Kidney (tissue), 13 donors: ENCODE measurements at regions not wholly inside any gene's neighbourhood (a gene's known extent, or its start where the extent isn't known, plus 50 kb on each side); places are given as distances from the start of the nearest gene placed in this dataset.

Source experiments
- DNase-seq, 5 donors: peaks; one replicate each; pipeline ENCODE4 v3.0.0-alpha.2; 2013 to 2020
- FAIRE-seq: peaks from 2 replicates; lab custom pipeline; 2012; peaks lifted over from hg19 to GRCh38; lab: Jason Lieb, UNC
- H3K27ac ChIP-seq, 2 donors: one replicate each; pipeline ENCODE4 v1.7.0; 2013; ENCODE audit warnings: low read depth in 2 of 2, low read length in 2 of 2, inconsistent platforms in 1 of 2
- H3K27me3 ChIP-seq: one replicate; pipeline ENCODE4 v1.7.1; 2013; ENCODE audit warnings: low read length, inconsistent platforms; ENCODE audit not compliant: control insufficient read depth, insufficient read depth
- H3K36me3 ChIP-seq, 3 donors: one replicate each; pipeline versions ENCODE4 v1.7.0 to v1.7.1; 2013; ENCODE audit warnings: low read length in 3 of 3, control low read depth in 1 of 3, inconsistent platforms in 1 of 3; ENCODE audit not compliant: insufficient read depth in 3 of 3, control insufficient read depth in 2 of 3
- H3K4me1 ChIP-seq, 3 donors: one replicate each; pipeline versions ENCODE4 v1.7.0 to v1.7.1; 2013; ENCODE audit warnings: low read length in 3 of 3, inconsistent platforms in 1 of 3, low read depth in 1 of 3; ENCODE audit not compliant: control insufficient read depth in 2 of 3, insufficient read depth in 2 of 3
- H3K4me3 ChIP-seq, 3 donors: one replicate each; pipeline versions ENCODE4 v1.7.0 to v1.8.1; 2013; ENCODE audit warnings: low read length in 3 of 3, control low read depth in 1 of 3, inconsistent platforms in 1 of 3
- H3K9ac ChIP-seq, 3 donors: one replicate each; pipeline versions ENCODE4 v1.7.0 to v1.7.1; 2013; ENCODE audit warnings: low read length in 3 of 3, control low read depth in 1 of 3, inconsistent platforms in 1 of 3
- H3K9me3 ChIP-seq, 3 donors: one replicate each; pipeline versions ENCODE4 v1.7.0 to v1.7.1; 2013; ENCODE audit warnings: low read length in 3 of 3, control low read depth in 1 of 3, inconsistent platforms in 1 of 3; ENCODE audit not compliant: control insufficient read depth in 2 of 3, insufficient read depth in 1 of 3
- CTCF ChIP-seq: IDR thresholded peaks from 3 replicates; pipeline ENCODE4 v1.5.1; 2012; ENCODE audit warnings: mild to moderate bottlenecking, moderate library complexity, borderline replicate concordance; ENCODE audit not compliant: insufficient read depth; ENCODE audit errors: extremely low read depth
- intact Hi-C: fragments of 100-400 bp; cut with DNase I; formaldehyde crosslinking; loops from one replicate; pipeline ENCODE4 v1.11.1; 2022
- donor health status: control.
- donor health status: control.
- donor health status: control.
- donor health status: control.
- donor health status: control.
- donor health status: DM: yes; HTN: yes; CAD: no.
- donor health status: Normal renal cell carcinoma (clear cell type).

GRCh38 chr6:24987446-24988115, 51.8 kb upstream of the RIPOR2 start:
- intact Hi-C loops = no loop called here
- Histone ChIP-seq H3K4me1 (no peaks in the 10 kb centered on the region), H3K27me3 (no peaks in the 10 kb centered on the region), H3K4me3 (no peak overlapping the region), H3K27ac (no peak overlapping the region), H3K9me3 (peaks cover 0 to 3% (median 0%) of the 10 kb centered on the region in 3 donors), H3K9ac (no peak overlapping the region), H3K36me3 (no peaks in the 10 kb centered on the region)
- TF ChIP-seq CTCF = no peak
- FAIRE-seq = no peak
- no peak for DNase-seq

- H3K36me3 ChIP-seq = no peaks in the 10 kb centered on the region
- FAIRE-seq = no peak
- H3K4me1 ChIP-seq = no peaks in the 10 kb centered on the region
- H3K9ac ChIP-seq = no peak overlapping the region
- H3K27ac ChIP-seq = no peak overlapping the region
- no peak for DNase-seq
- no peak for TF ChIP-seq CTCF
- intact Hi-C loops = no loop called here
- no peaks in the 10 kb centered on the region for H3K27me3 ChIP-seq
- no peak overlapping the region for H3K4me3 ChIP-seq
- H3K9me3 ChIP-seq = peaks cover 0 to 3% (median 0%) of the 10 kb centered on the region in 3 donors
Measured at GRCh38 chr6:24988562-24988961, 52.8 kb upstream of the RIPOR2 start.

- FAIRE-seq = no peak
- peaks cover 0 to 3% (median 0%) of the 10 kb centered on the region in 3 donors for H3K9me3 ChIP-seq
- no peak for TF ChIP-seq CTCF
Measured at GRCh38 chr6:24990236-24990845, 54.6 kb upstream of the RIPOR2 start.

More at GRCh38 chr6:24990236-24990845, 54.6 kb upstream of the RIPOR2 start:
- no peak overlapping the region for H3K4me3 ChIP-seq
- intact Hi-C loops = no loop called here
- no peaks in the 10 kb centered on the region for H3K36me3 ChIP-seq
- no peak overlapping the region for H3K27ac ChIP-seq
- no peak for DNase-seq
- H3K4me1 ChIP-seq = no peaks in the 10 kb centered on the region
- H3K27me3 ChIP-seq = no peaks in the 10 kb centered on the region
- no peak overlapping the region for H3K9ac ChIP-seq
